ENCODE measurements at regions not wholly inside any gene's neighbourhood (a gene's known extent, or its start where the extent isn't known, plus 50 kb on each side); places are given as distances from the start of the nearest gene placed in this dataset.
"Not testable (repeated sequence)": the region's sequence is repeated elsewhere in the genome, so short reads cannot be mapped to it uniquely, and the experiment has no call there.

DNA sequence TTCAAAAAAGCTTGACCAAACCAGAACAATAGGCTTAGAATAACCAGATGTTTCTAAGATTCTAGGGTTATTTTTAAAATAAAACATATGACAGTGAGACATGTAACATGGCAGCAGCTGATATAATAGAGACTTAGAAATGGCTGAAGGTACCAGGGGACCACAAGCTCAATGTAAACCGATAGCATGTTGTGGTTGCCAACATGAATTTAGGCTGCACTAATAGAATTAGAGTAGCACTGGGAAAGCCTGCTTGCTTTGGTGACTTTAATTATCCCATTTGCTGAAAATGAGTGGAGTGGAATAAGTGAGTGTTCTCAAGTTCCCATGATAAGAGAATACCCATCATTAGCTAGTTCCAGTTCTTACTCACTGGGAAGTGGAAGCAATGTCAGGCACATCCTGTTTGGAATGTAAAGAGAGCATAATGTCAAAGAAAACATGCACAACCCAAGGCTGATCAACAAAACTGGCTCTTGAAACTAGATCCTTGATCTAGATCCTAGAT, 621.2 kb upstream of the CDH5 start:
- DNase-seq: no peak

- no peak for DNase-seq
These were observed 622.1 kb upstream of the CDH5 start for GRCh38 chr16:65744401-65744800.

DNA sequence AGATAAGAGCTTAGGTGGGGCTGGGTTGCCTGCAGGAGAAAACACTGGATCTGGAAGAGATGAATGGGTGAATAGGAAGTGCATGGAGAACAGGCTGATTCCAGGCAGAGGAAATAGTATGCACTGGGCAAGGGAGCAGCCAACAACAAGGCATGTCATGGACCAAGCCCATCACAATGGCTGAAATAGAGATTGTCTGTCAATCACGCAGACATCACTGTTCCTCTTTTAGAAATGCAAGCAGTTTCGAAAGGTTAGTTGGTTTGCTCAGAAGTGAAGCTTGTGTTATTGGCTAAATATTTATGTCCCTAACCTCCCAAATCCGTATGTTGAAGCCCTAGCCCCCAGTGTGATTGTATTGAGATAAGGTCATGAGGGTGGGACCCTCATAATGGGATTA, 621.7 kb upstream of the CDH11 start:
- DNase-seq: no peak

- no peak for DNase-seq
These were observed 618.8 kb upstream of the CDH11 start for GRCh38 chr16:65740711-65741110.

- no peak for DNase-seq
These were observed 617.7 kb upstream of the CDH11 start for GRCh38 chr16:65739518-65739917.

GRCh38 chr16:65737831-65738230, 616.0 kb upstream of the CDH11 start:
- no peak for DNase-seq

DNA sequence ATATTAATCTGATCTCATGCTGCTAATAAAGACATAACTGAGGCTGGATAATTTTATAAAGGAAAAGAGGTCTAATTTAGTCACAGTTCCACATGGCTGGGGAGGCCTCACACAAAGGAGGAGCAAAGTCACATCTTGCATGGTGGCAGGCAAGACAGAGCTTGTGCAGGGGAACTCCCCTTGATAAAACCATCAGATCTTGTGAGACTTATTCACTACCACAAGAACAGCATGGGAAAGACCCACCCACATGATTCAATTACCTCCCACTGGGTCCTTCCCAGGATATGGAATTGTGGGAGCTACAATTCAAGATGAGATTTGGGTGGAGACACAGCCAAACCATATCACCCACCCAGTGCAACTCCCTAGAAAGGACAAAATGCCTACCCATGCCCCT, 613.8 kb upstream of the CDH11 start:
- DNase-seq: not testable (repeated sequence)

DNA sequence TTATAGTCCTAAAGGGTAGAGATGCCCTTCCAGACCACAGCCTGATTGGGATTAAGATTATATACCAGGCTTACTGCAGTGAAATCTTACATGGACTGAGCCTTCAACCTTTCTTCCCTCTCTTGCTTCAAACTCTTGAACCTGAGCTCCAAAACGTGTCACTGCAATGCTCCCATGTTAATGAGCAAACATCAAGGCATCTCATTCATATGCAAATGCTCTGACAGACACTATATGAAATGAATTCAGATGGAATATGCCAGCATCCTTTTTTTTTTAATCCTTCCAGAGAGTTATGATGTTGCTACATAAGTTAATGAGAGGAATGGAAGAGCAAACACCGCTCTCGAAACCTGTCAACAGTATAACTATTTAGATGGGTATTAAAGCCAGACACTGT, 611.9 kb upstream of the CDH11 start:
- DNase-seq: no peak

DNA sequence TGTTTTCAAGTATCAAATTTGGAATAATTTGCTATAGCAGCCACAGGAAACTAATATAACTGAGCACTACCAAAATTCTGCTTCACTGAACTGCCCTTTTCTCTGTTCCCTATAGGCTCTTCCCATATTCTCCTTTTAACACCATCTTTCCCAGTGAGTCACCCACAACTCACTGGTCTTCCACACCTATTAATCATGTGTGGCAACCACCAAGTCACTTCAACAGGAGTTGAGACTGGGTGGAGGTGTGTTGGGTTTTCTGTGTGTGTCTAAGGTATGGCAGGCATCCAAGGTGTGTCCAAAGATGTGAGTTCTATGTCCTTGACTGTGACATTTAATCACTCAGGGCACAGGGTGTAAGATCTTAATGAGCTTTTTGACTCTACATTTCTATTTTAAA, 610.0 kb upstream of the CDH11 start:
- no peak for DNase-seq

DNA sequence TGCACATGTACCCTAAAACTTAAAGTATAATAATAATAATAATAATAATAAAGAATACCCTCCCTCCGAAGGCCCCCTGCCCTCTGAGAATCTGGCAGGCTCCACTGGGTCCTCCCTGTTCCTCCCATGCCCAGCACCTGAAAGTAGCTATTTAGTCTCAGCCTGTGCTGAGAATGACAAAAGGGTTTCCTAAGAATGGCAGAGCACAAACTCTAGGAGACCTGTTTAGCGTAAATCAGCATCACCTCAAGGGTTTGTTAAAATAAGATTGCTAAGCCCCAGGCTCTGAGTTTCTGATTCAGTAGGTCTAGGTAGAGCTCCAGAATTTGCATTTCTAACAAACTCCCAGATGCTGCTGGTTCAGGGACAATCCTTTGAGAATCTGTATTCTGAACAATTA, 606.8 kb upstream of the CDH11 start:
- no peak for DNase-seq

- no peak for DNase-seq
These were observed 606.3 kb upstream of the CDH11 start for GRCh38 chr16:65728167-65728566.

DNA sequence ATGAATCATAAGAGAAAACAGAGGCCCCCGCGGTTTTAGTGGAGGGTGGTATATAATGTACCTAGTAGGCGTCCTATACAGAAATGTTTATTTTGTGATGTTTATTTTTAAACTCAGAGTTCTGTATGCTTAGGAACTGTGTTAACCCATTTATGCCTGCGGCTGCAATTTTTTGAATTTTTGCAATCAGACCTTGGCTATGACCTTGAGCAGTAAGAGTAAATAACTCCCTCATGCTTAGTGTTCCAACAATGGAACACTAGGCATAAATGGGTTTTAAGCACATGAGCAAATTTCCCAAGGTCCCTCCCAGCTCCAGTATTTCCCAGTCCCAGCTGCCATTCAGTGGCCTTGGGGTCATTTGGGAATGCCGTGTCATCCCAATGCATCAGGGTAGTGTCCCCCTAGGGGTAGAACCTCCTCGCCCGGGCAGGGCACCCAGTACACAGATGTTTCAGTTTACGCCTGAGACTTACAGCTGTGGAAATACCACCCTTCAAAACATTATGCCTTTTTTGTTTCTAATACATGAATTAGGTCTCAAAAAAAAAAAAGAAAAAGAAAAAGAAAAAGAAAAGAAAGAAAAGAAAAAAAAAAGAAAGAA, 605.8 kb upstream of the CDH11 start:
- DNase-seq: no peak

GRCh38 chr16:65725156-65725845, 603.4 kb upstream of the CDH11 start:
- DNase-seq: no peak

- DNase-seq: no peak
These were observed 600.6 kb upstream of the CDH11 start for GRCh38 chr16:65722429-65722828.

DNA sequence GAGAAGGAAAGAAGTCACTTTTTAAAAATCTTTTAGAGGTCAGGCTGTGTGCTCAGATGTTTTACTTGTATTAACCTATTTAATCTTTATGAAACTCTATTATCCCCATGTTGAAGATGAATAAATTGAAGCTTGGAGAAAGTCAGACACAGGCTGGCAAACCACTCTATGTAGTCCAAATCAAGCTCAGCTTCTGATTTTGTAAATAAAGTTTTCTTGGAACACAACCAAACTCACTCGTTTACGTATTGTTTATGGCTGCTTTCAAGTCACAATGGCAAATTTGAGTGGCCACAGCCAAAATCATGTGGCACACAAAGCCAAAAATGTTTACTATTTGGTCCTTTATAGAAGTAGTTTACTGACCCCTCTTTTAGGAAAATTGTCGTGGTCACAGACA, 596.0 kb upstream of the CDH11 start:
- no peak for DNase-seq

- no peak for DNase-seq
These were observed 595.2 kb upstream of the CDH11 start for GRCh38 chr16:65716737-65717700.

GRCh38 chr16:65713181-65713808, 591.4 kb upstream of the CDH11 start:
- no peak for DNase-seq

DNA sequence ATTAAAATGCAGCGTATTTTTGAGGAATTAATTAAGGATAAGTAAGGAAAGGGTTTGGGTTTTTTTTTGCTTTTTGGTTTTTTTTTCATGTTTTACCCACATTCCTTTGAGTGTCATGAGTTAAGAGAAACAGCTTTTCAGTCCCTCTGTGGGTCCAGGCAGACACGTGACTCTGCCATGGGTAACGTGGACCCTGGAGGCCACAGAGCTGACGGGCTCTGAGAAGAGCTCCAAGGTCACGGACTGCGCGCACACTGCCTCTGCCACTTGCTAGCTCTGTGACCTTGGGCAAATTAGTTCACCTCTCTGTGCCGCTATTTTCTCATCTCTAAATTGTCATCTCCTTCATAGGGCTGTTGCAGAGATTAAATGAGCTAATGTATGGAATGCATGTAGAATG, 588.2 kb upstream of the CDH11 start:
- DNase-seq: no peak

- DNase-seq: peak in 1 of 2 experiments; percentile 0
These were observed 583.0 kb upstream of the CDH11 start for GRCh38 chr16:65704866-65705265.

DNA sequence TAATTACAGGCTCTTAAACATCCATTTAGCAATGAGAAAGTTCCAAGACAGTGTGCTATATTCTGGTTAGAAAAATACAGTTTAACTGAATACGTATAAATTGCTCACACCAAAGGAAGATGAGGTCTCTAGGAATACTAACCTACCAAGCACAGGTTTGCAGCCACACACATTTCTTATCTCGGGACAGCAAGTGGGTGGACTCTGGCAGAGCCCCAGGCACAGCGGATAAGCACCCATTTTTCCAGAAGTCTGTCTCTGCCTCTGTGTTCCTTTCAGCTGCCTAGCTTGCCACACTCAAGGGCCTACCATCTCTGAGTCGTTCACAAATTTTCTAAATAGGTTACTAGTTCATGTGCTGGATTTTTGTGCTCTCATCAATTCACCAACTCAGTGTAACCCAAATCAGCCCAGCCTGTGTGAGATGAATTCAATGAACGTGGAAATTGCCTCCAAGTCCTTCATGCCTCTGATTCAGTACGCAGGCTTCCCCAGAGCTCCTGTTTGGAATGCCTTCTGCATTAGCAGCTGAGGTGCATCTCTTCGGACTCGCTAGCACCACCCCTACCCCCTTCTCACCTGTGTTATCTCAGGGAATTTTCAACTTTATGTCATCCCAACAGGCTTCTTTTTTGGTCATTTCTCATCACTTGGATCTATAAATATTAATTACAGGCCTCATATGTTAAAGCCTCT, 581.0 kb upstream of the CDH11 start:
- no peak for DNase-seq

GRCh38 chr16:65700596-65700995, 578.7 kb upstream of the CDH11 start:
- DNase-seq: no peak

DNA sequence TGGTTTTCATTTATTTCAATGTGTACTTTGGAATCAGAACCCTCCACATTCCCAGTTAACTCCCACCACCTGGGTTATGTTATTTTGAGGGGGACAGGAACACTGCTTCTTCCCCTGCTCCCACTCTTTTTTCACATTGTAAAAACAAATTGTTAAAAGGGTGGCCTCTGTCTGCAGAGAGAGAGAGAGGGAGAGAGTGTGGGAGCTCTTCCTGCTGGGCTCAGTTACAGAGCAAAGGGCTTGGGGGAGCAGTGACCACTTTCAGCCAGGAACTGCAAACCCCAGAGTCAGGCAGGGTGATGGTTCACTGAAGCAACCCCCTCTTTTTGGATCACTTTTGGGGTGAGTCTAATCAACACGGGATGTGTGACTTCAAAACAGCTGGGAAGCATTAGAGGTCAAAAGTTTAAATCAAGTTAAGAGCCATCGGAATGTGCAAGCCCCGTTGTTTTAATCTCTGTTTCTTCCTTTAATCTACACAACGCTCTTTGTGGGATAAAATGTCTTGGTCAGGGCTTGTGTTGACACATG, 577.0 kb upstream of the CDH11 start:
- DNase-seq: no peak

All from NCI-H526 (cell line).